ENCODE measurements at regions not wholly inside any gene's neighbourhood (a gene's known extent, or its start where the extent isn't known, plus 50 kb on each side); places are given as distances from the start of the nearest gene placed in this dataset.

GRCh38 chr5:125798307-125798706, 624.9 kb upstream of the GRAMD2B start:
- no peaks in the 10 kb centered on the region for H3K27me3 ChIP-seq (ENCODE audit: control insufficient read depth, insufficient read depth, low read length)
- TF ChIP-seq CTCF (IDR thresholded peaks at IDR 0.05; ENCODE audit: insufficient read depth, low read length, poor library complexity, severe bottlenecking) = no peak
- no peak overlapping the region for H3K4me3 ChIP-seq (ENCODE audit: low read depth, low read length)
- no peaks in the 10 kb centered on the region for H3K36me3 ChIP-seq (ENCODE audit: control insufficient read depth, insufficient read depth, low read length)
- peak; percentile 4 for DNase-seq (ENCODE audit: low read depth)

- Histone ChIP-seq H3K36me3 (ENCODE audit: control insufficient read depth, insufficient read depth, low read length) (no peaks in the 10 kb centered on the region), H3K4me3 (ENCODE audit: low read depth, low read length) (no peak overlapping the region), H3K27me3 (ENCODE audit: control insufficient read depth, insufficient read depth, low read length) (no peaks in the 10 kb centered on the region)
- DNase-seq (ENCODE audit: low read depth) = no peak
- TF ChIP-seq CTCF (IDR thresholded peaks at IDR 0.05; ENCODE audit: insufficient read depth, low read length, poor library complexity, severe bottlenecking) = no peak
Observed at GRCh38 chr5:125812651-125813050, 610.6 kb upstream of the GRAMD2B start.

GRCh38 chr5:125813221-125813974, 609.8 kb upstream of the GRAMD2B start:
- peak; percentile 21 for DNase-seq (ENCODE audit: low read depth)
- no peak for TF ChIP-seq CTCF (IDR thresholded peaks at IDR 0.05; ENCODE audit: insufficient read depth, low read length, poor library complexity, severe bottlenecking)

GRCh38 chr5:125814119-125814518, 609.1 kb upstream of the GRAMD2B start:
- DNase-seq (ENCODE audit: low read depth) = no peak
- TF ChIP-seq CTCF (IDR thresholded peaks at IDR 0.05; ENCODE audit: insufficient read depth, low read length, poor library complexity, severe bottlenecking) = no peak
- Histone ChIP-seq H3K27me3 (ENCODE audit: control insufficient read depth, insufficient read depth, low read length) (no peaks in the 10 kb centered on the region), H3K36me3 (ENCODE audit: control insufficient read depth, insufficient read depth, low read length) (no peaks in the 10 kb centered on the region), H3K4me3 (ENCODE audit: low read depth, low read length) (no peak overlapping the region)

More at GRCh38 chr5:125813221-125813974, 609.8 kb upstream of the GRAMD2B start:
- Histone ChIP-seq H3K27me3 (ENCODE audit: control insufficient read depth, insufficient read depth, low read length) (no peaks in the 10 kb centered on the region), H3K36me3 (ENCODE audit: control insufficient read depth, insufficient read depth, low read length) (no peaks in the 10 kb centered on the region), H3K4me3 (ENCODE audit: low read depth, low read length) (no peak overlapping the region)

GRCh38 chr5:125823572-125823971, 599.6 kb upstream of the GRAMD2B start:
- Histone ChIP-seq H3K36me3 (ENCODE audit: control insufficient read depth, insufficient read depth, low read length) (no peaks in the 10 kb centered on the region), H3K4me3 (ENCODE audit: low read depth, low read length) (no peak overlapping the region), H3K27me3 (ENCODE audit: control insufficient read depth, insufficient read depth, low read length) (no peaks in the 10 kb centered on the region)
- DNase-seq (ENCODE audit: low read depth) = no peak
- no peak for TF ChIP-seq CTCF (IDR thresholded peaks at IDR 0.05; ENCODE audit: insufficient read depth, low read length, poor library complexity, severe bottlenecking)

- no peaks in the 10 kb centered on the region for H3K36me3 ChIP-seq (ENCODE audit: control insufficient read depth, insufficient read depth, low read length)
- H3K4me3 ChIP-seq (ENCODE audit: low read depth, low read length) = no peak overlapping the region
- DNase-seq (ENCODE audit: low read depth) = no peak
- TF ChIP-seq CTCF (IDR thresholded peaks at IDR 0.05; ENCODE audit: insufficient read depth, low read length, poor library complexity, severe bottlenecking) = no peak
- H3K27me3 ChIP-seq (ENCODE audit: control insufficient read depth, insufficient read depth, low read length) = no peaks in the 10 kb centered on the region
Observed at GRCh38 chr5:125826214-125826613, 597.0 kb upstream of the GRAMD2B start.

Data from kidney epithelial cell (primary cell).